ENCODE measurements at regions not wholly inside any gene's neighbourhood (a gene's known extent, or its start where the extent isn't known, plus 50 kb on each side); places are given as distances from the start of the nearest gene placed in this dataset.

- TF ChIP-seq POLR2A (IDR thresholded peaks at IDR 0.05) (no peak), CTCF (IDR thresholded peaks at IDR 0.05) (no peak)
Measured at GRCh38 chr1:191222206-191222605, 744.5 kb upstream of the BRINP3 start.

All from suprapubic skin (tissue), 3 donors.